BLaER1 treated with 17β-estradiol and CSF1 and Interleukin-3, amounts not matched to agents 10 nM and 100 nM (cell line): ENCODE measurements at regions not wholly inside any gene's neighbourhood (a gene's known extent, or its start where the extent isn't known, plus 50 kb on each side); places are given as distances from the start of the nearest gene placed in this dataset.

Experiments used
- H3K27ac ChIP-seq, 11 experiments: shearing (Covaris generic); formaldehyde crosslinking; 2 replicates each; pipeline ENCODE4 v1.8.1; 2022
- H3K27me3 ChIP-seq, 11 experiments: shearing (Covaris generic); formaldehyde crosslinking; 2 replicates each; pipeline ENCODE4 v1.8.1; 2022
- H3K36me3 ChIP-seq, 11 experiments: shearing (Covaris generic); formaldehyde crosslinking; 2 replicates each; pipeline ENCODE4 v1.8.1; 2022
- H3K4me1 ChIP-seq, 10 experiments: shearing (Covaris generic); formaldehyde crosslinking; 2 replicates each; pipeline ENCODE4 v1.8.1; 2022
- H3K4me2 ChIP-seq, 11 experiments: shearing (Covaris generic); formaldehyde crosslinking; 2 replicates each; pipeline ENCODE4 v1.8.1; 2022
- H3K4me3 ChIP-seq, 10 experiments: shearing (Covaris generic); formaldehyde crosslinking; 2 replicates each; pipeline ENCODE4 v1.8.1; 2022
- H3K9ac ChIP-seq, 11 experiments: shearing (Covaris generic); formaldehyde crosslinking; 2 replicates each; pipeline ENCODE4 v1.8.1; 2022
- H3K9me3 ChIP-seq, 11 experiments: shearing (Covaris generic); formaldehyde crosslinking; replicated peaks in 1 of 11; 2 replicates each; pipeline ENCODE4 v1.8.1; 2022
- H4K20me1 ChIP-seq, 11 experiments: shearing (Covaris generic); formaldehyde crosslinking; 2 replicates each; pipeline ENCODE4 v1.8.1; 2022
- Cebpa-rat ChIP-seq, 11 experiments: shearing (Covaris generic); IDR thresholded peaks; 2 replicates each; pipeline ENCODE4 v1.8.1; 2022

- H3K9me3 ChIP-seq: peaks cover 64 to 90% (median 81%) of the 10 kb centered on the region in 11 experiments
- H3K27ac ChIP-seq: no peak overlapping the region
- H3K4me3 ChIP-seq: no peak overlapping the region; a peak in 2 of 20 replicates
- peaks cover 0 to 57% (median 10%) of the 10 kb centered on the region in 11 experiments; a peak in 13 of 22 replicates for H3K36me3 ChIP-seq
- H3K9ac ChIP-seq: no peak overlapping the region
- H3K4me1 ChIP-seq: no peaks in the 10 kb centered on the region
- TF ChIP-seq Cebpa-rat (IDR thresholded peaks at IDR 0.05): no peak
- H3K4me2 ChIP-seq: no peak overlapping the region
- no peaks in the 10 kb centered on the region for H3K27me3 ChIP-seq
- H4K20me1 ChIP-seq: no peaks in the 10 kb centered on the region
Measured at GRCh38 chr15:62262305-62262941, 97.3 kb upstream of the C2CD4B start.

GRCh38 chr15:62264196-62264595 is 99.1 kb upstream of the C2CD4B start:
- Histone ChIP-seq H3K36me3 (peaks cover 0 to 65% (median 11%) of the 10 kb centered on the region in 11 experiments; a peak in 14 of 22 replicates), H3K27ac (no peak overlapping the region), H3K27me3 (no peaks in the 10 kb centered on the region), H3K4me2 (no peak overlapping the region), H3K9ac (no peak overlapping the region), H3K4me1 (no peaks in the 10 kb centered on the region), H4K20me1 (no peaks in the 10 kb centered on the region), H3K9me3 (peaks cover 81 to 100% (median 97%) of the 10 kb centered on the region in 11 experiments), H3K4me3 (no peak overlapping the region)
- TF ChIP-seq Cebpa-rat (IDR thresholded peaks at IDR 0.05): no peak

- Histone ChIP-seq H4K20me1 (no peaks in the 10 kb centered on the region), H3K4me1 (no peaks in the 10 kb centered on the region), H3K9me3 (peaks cover 79 to 100% (median 86%) of the 10 kb centered on the region in 11 experiments), H3K27ac (no peak overlapping the region), H3K9ac (no peak overlapping the region), H3K4me2 (no peak overlapping the region), H3K27me3 (no peaks in the 10 kb centered on the region), H3K4me3 (no peak overlapping the region), H3K36me3 (peaks cover 0 to 63% (median 8%) of the 10 kb centered on the region in 11 experiments; a peak in 13 of 22 replicates)
- TF ChIP-seq Cebpa-rat (IDR thresholded peaks at IDR 0.05): no peak
Measured at GRCh38 chr15:62269504-62269903, 104.4 kb upstream of the C2CD4B start.

GRCh38 chr15:62270216-62270921 is 105.3 kb upstream of the C2CD4B start:
- no peak overlapping the region for H3K27ac ChIP-seq
- peak overlapping the region in 3 of 10 experiments; percentile 7 to 36 (median 18); a peak in 4 of 20 replicates for H3K4me3 ChIP-seq
- H4K20me1 ChIP-seq: no peaks in the 10 kb centered on the region
- no peak overlapping the region for H3K4me2 ChIP-seq
- H3K27me3 ChIP-seq: no peaks in the 10 kb centered on the region
- H3K9ac ChIP-seq: no peak overlapping the region
- peaks cover 0 to 62% (median 8%) of the 10 kb centered on the region in 11 experiments; a peak in 13 of 22 replicates for H3K36me3 ChIP-seq
- TF ChIP-seq Cebpa-rat (IDR thresholded peaks at IDR 0.05): no peak
- H3K4me1 ChIP-seq: no peaks in the 10 kb centered on the region
- H3K9me3 ChIP-seq: peaks cover 72 to 100% (median 80%) of the 10 kb centered on the region in 11 experiments

- no peak for TF ChIP-seq Cebpa-rat (IDR thresholded peaks at IDR 0.05)
- H3K36me3 ChIP-seq: peaks cover 0 to 56% (median 8%) of the 10 kb centered on the region in 11 experiments; a peak in 13 of 22 replicates
- H3K27me3 ChIP-seq: no peaks in the 10 kb centered on the region
Measured at GRCh38 chr15:62272290-62272689, 107.2 kb upstream of the C2CD4B start.

DNA sequence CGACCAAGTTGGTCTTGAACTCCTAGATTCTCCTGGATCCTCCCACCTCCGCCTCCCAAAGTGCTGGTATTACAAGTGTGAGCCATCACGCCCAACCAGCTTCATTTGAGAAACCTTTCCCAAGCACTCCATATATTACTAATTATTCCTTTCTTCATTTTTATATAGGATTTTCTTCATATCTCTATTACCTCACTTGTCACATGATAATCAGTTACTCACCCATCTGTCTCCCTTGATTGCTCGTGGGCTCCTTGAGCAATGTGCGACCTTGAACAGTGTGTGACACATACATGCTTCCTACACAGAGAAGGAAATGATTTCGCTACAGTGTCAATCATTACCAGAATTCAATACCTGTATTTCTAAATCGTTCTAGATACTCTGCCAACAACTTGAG is 110.7 kb upstream of the C2CD4B start:
- Histone ChIP-seq H3K4me1 (peaks cover 0 to 25% (median 0%) of the 10 kb centered on the region in 10 experiments; a peak in 4 of 20 replicates), H4K20me1 (no peaks in the 10 kb centered on the region), H3K9ac (no peak overlapping the region), H3K36me3 (peaks cover 0 to 24% (median under 1%) of the 10 kb centered on the region in 11 experiments; a peak in 7 of 22 replicates), H3K4me3 (no peak overlapping the region), H3K27ac (no peak overlapping the region), H3K27me3 (no peaks in the 10 kb centered on the region), H3K9me3 (peaks cover 20 to 89% (median 27%) of the 10 kb centered on the region in 11 experiments), H3K4me2 (no peak overlapping the region)
- no peak for TF ChIP-seq Cebpa-rat (IDR thresholded peaks at IDR 0.05)

More at GRCh38 chr15:62272290-62272689, 107.2 kb upstream of the C2CD4B start:
- Histone ChIP-seq H4K20me1 (no peaks in the 10 kb centered on the region), H3K4me3 (no peak overlapping the region), H3K4me1 (no peaks in the 10 kb centered on the region), H3K4me2 (no peak overlapping the region), H3K9me3 (peaks cover 55 to 100% (median 62%) of the 10 kb centered on the region in 11 experiments), H3K9ac (no peak overlapping the region), H3K27ac (no peak overlapping the region)

DNA sequence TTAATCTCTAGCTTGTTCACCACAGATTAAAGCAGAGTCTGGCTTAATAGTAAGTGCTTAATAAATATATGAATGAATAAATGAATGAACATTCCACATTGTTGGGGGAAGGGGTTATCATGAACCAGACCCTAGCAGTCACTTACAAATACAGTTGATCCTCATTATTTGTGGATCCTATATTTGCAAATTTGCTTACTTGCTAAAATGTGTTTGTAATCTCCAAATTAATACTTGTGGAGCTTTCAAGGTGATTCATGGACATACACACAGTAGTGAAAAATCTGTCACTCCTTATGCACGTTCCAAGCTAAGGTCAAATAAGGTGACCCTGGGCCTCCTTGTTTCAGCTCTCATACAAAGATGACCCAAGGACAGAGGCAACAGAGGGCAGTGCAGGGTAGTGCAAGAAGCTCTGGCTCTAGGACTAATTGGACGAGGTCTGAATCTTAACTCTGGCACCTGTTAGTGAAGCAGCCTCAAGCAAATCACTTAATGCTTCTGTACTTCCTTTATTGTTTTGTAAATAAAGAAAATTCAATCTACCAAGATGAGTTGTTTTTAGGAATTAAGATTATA is 112.8 kb upstream of the C2CD4B start:
- H3K9me3 ChIP-seq: peaks cover 17 to 89% (median 22%) of the 10 kb centered on the region in 11 experiments
- H4K20me1 ChIP-seq: no peaks in the 10 kb centered on the region
- no peak overlapping the region for H3K27ac ChIP-seq
- H3K4me2 ChIP-seq: peak overlapping the region in 2 of 11 experiments; percentile 51 to 60; a peak in 3 of 22 replicates
- TF ChIP-seq Cebpa-rat (IDR thresholded peaks at IDR 0.05): no peak
- H3K9ac ChIP-seq: no peak overlapping the region
- peaks cover 0 to 37% (median 5%) of the 10 kb centered on the region in 10 experiments; a peak in 12 of 20 replicates for H3K4me1 ChIP-seq
- peaks cover 0 to 7% (median 0%) of the 10 kb centered on the region in 11 experiments; a peak in 2 of 22 replicates for H3K36me3 ChIP-seq
- H3K27me3 ChIP-seq: no peaks in the 10 kb centered on the region
- H3K4me3 ChIP-seq: no peak overlapping the region

- Histone ChIP-seq H3K27ac (0 out of 22 replicates have a peak overlapping the region, but pooled peaks of 1 of the 11 experiments have one; percentile 28), H3K4me1 (peaks cover 0 to 37% (median 5%) of the 10 kb centered on the region in 10 experiments; a peak in 12 of 20 replicates), H3K9ac (0 out of 22 replicates have a peak overlapping the region, but pooled peaks of 1 of the 11 experiments have one; percentile 28), H3K4me3 (no peak overlapping the region), H4K20me1 (no peaks in the 10 kb centered on the region), H3K9me3 (peaks cover 16 to 89% (median 24%) of the 10 kb centered on the region in 11 experiments), H3K36me3 (peaks cover 0 to 7% (median 0%) of the 10 kb centered on the region in 11 experiments; a peak in 2 of 22 replicates), H3K27me3 (no peaks in the 10 kb centered on the region), H3K4me2 (peak overlapping the region in 2 of 11 experiments; percentile 51 to 60; a peak in 4 of 22 replicates)
- TF ChIP-seq Cebpa-rat (IDR thresholded peaks at IDR 0.05): no peak
Measured at GRCh38 chr15:62278534-62278933, 113.4 kb upstream of the C2CD4B start.
